Kidney (tissue), 13 donors: ENCODE measurements at regions not wholly inside any gene's neighbourhood (a gene's known extent, or its start where the extent isn't known, plus 50 kb on each side); places are given as distances from the start of the nearest gene placed in this dataset.

Experiments
- DNase-seq, 5 donors: peaks; one replicate each; pipeline ENCODE4 v3.0.0-alpha.2; 2013 to 2020
- FAIRE-seq: peaks from 2 replicates; lab custom pipeline; 2012; peaks lifted over from hg19 to GRCh38; lab: Jason Lieb, UNC
- H3K27ac ChIP-seq, 2 donors: one replicate each; pipeline ENCODE4 v1.7.0; 2013; ENCODE audit warnings: low read depth in 2 of 2, low read length in 2 of 2, inconsistent platforms in 1 of 2
- H3K27me3 ChIP-seq: one replicate; pipeline ENCODE4 v1.7.1; 2013; ENCODE audit warnings: low read length, inconsistent platforms; ENCODE audit not compliant: control insufficient read depth, insufficient read depth
- H3K36me3 ChIP-seq, 3 donors: one replicate each; pipeline versions ENCODE4 v1.7.0 to v1.7.1; 2013; ENCODE audit warnings: low read length in 3 of 3, control low read depth in 1 of 3, inconsistent platforms in 1 of 3; ENCODE audit not compliant: insufficient read depth in 3 of 3, control insufficient read depth in 2 of 3
- H3K4me1 ChIP-seq, 3 donors: one replicate each; pipeline versions ENCODE4 v1.7.0 to v1.7.1; 2013; ENCODE audit warnings: low read length in 3 of 3, inconsistent platforms in 1 of 3, low read depth in 1 of 3; ENCODE audit not compliant: control insufficient read depth in 2 of 3, insufficient read depth in 2 of 3
- H3K4me3 ChIP-seq, 3 donors: one replicate each; pipeline versions ENCODE4 v1.7.0 to v1.8.1; 2013; ENCODE audit warnings: low read length in 3 of 3, control low read depth in 1 of 3, inconsistent platforms in 1 of 3
- H3K9ac ChIP-seq, 3 donors: one replicate each; pipeline versions ENCODE4 v1.7.0 to v1.7.1; 2013; ENCODE audit warnings: low read length in 3 of 3, control low read depth in 1 of 3, inconsistent platforms in 1 of 3
- H3K9me3 ChIP-seq, 3 donors: one replicate each; pipeline versions ENCODE4 v1.7.0 to v1.7.1; 2013; ENCODE audit warnings: low read length in 3 of 3, control low read depth in 1 of 3, inconsistent platforms in 1 of 3; ENCODE audit not compliant: control insufficient read depth in 2 of 3, insufficient read depth in 1 of 3
- intact Hi-C: fragments of 100-400 bp; cut with DNase I; formaldehyde crosslinking; loops from one replicate; pipeline ENCODE4 v1.11.1; 2022
- TF ChIP-seq, protein P1 (sequence below): IDR thresholded peaks from 3 replicates; pipeline ENCODE4 v1.5.1; 2012; ENCODE audit warnings: mild to moderate bottlenecking, moderate library complexity, borderline replicate concordance; ENCODE audit not compliant: insufficient read depth; ENCODE audit errors: extremely low read depth
- donor health status: control.
- donor health status: control.
- donor health status: control.
- donor health status: control.
- donor health status: control.
- donor health status: DM: yes; HTN: yes; CAD: no.
- donor health status: Normal renal cell carcinoma (clear cell type).

DNA sequence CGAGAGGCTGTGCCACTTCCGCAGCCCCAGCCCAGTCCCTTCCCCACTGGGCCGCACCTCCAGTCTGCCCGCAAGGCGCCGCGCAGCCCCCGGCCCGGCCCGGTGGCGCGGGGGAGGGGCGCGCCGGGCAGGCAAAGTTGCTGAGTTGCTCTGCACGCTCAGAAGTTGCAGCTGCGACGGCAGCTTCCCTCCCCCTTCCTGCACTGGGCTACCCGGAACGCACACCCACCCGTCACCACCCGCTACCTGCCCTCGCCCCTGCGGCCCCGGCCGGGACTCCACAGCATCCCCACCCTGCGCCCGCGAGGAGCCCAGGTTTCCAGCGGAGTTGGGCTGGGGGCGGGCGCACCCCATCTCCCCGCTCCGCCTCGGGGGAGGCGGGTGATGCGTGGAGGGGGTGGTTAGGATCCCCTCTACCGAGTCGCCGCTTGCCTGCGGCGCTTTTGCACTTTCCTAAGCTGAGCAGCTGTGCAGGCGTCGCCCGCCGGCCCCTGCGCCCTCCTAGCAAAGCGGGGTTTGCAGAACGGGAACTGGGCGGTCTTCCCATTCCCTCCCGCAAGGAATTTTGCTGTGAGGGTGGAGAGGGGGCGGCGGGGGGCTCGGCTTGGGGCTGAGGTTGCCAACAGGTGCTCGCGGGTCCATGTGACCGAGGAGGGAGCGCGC is 55.9 kb upstream of the RREB1 start:
- Histone ChIP-seq H3K36me3 (no peaks in the 10 kb centered on the region), H3K9me3 (no peaks in the 10 kb centered on the region), H3K9ac (peak overlapping the region in 2 of 3 donors; percentile 26 to 51), H3K27ac (peak overlapping the region; percentile 52 to 63), H3K4me1 (no peaks in the 10 kb centered on the region), H3K4me3 (peak overlapping the region; percentile 41 to 51 (median 47)), H3K27me3 (no peaks in the 10 kb centered on the region)
- TF ChIP-seq, protein P1, sequence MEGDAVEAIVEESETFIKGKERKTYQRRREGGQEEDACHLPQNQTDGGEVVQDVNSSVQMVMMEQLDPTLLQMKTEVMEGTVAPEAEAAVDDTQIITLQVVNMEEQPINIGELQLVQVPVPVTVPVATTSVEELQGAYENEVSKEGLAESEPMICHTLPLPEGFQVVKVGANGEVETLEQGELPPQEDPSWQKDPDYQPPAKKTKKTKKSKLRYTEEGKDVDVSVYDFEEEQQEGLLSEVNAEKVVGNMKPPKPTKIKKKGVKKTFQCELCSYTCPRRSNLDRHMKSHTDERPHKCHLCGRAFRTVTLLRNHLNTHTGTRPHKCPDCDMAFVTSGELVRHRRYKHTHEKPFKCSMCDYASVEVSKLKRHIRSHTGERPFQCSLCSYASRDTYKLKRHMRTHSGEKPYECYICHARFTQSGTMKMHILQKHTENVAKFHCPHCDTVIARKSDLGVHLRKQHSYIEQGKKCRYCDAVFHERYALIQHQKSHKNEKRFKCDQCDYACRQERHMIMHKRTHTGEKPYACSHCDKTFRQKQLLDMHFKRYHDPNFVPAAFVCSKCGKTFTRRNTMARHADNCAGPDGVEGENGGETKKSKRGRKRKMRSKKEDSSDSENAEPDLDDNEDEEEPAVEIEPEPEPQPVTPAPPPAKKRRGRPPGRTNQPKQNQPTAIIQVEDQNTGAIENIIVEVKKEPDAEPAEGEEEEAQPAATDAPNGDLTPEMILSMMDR, result no peak
- FAIRE-seq (no peak), DNase-seq (peak; percentile 84 to 91 (median 86))
- intact Hi-C loops, result no loop called here

DNA sequence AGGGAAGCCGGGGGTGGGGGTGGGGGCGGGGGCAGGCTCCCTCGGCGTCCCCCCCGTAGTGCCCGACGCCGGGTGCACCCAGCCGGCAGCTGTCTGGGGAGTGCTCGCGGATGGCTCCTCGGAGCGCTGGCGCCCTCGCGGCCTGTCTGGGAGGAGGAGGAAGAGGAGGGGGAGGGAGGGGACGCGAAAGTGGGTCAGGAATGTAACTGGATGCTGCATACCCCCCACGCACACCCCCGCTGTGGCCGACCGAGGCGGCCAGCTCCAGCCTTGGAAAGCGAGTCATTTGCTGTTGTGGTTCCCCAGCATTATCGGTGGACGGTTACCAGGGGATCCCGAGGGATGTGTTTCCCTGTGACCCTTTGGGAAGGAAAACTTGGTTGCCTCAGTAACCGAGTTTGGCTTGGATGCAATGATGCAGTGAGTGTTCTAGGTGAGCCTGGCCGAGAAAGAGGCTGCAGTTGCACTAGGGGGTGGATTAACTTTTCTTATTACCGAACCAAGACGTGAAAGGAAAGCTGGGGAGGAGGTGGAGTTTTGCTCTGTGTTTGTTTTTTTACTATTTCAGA is 55.2 kb upstream of the RREB1 start:
- FAIRE-seq (no peak), DNase-seq (peak; percentile 89 to 92 (median 90))
- Histone ChIP-seq H3K9ac (no peak overlapping the region), H3K4me1 (no peaks in the 10 kb centered on the region), H3K4me3 (peak overlapping the region; percentile 47 to 53 (median 51)), H3K36me3 (no peaks in the 10 kb centered on the region), H3K9me3 (no peaks in the 10 kb centered on the region), H3K27ac (peak overlapping the region in 1 of 2 donors; percentile 43), H3K27me3 (no peaks in the 10 kb centered on the region)
- TF ChIP-seq, protein P1, result no peak
- intact Hi-C loops, result no loop called here

DNA sequence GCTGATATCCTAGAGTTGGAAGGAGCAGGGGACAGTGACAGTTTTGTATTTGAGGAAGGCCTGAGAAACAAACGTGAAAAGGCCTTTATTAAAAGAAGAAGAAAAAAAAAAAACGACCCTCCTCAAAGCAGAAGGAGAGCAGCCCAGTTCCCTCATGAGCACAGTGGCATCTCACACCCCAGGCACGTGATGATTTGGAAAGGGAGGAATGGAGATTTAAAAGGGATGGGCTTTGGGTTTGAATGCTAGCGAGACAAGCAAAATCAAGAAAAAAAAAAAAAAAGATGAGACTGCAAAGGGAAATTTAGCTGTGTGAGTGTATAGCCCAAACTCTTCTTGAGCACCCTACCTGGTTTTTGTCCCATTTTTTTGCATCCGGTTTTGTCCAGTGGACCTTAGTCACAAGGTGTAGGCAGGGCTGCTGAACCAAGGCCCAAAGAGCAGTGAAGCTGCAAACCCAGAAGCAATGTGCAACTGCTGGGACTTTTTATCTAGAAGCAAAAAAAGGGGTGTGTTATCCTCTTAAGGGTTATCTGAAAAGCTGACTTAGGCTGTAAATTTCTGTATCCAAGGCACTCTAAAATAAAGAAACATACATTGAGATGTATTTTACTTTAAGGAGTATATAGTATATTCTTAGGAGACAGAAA is 54.5 kb upstream of the RREB1 start:
- peak in 2 of 5 donors; percentile 33 to 39 for DNase-seq
- H3K4me1 ChIP-seq, result no peaks in the 10 kb centered on the region
- H3K36me3 ChIP-seq, result no peaks in the 10 kb centered on the region
- intact Hi-C loops, result no loop called here
- no peak for FAIRE-seq
- H3K27me3 ChIP-seq, result no peaks in the 10 kb centered on the region
- TF ChIP-seq, protein P1, result no peak
- no peak overlapping the region for H3K9ac ChIP-seq
- H3K9me3 ChIP-seq, result no peaks in the 10 kb centered on the region
- H3K4me3 ChIP-seq, result no peak overlapping the region
- peak overlapping the region in 1 of 2 donors; percentile 33 for H3K27ac ChIP-seq
